ENCODE measurements at regions not wholly inside any gene's neighbourhood (a gene's known extent, or its start where the extent isn't known, plus 50 kb on each side); places are given as distances from the start of the nearest gene placed in this dataset.

DNA sequence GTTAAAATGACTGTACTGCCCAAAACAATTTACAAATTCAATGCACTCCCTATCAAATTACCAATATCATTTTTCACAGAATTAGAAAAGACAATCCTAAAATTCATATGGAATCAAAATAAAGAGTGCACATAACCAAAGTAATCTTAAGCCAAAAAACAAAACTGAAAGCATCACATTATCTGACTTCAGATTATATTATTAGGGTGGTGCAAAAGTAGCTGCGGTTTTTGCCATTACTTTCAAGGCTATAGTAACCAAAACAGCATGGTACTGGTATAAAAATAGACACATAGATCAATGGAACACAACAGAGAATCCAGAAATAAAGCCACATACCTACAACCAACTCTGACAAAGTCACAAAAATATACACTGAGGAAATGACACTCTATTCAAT, 396.6 kb downstream of the EIPR1 start:
- H3K27me3 ChIP-seq (ENCODE audit: control insufficient read depth, insufficient read depth, low read length): no peaks in the 10 kb centered on the region
- dilution Hi-C loops (cut with HindIII; ENCODE audit: low sequenced_read_pairs, unreplicated experiment) (no loop called here), intact Hi-C loops (cut with micrococcal nuclease) (no loop called here), in situ Hi-C loops (cut with MboI; ENCODE audit: low sequenced_read_pairs) (no loop called here)
- no peak overlapping the region for H4K5ac ChIP-seq (ENCODE audit: low read depth, low read length)
- H3K14ac ChIP-seq (replicated peaks; ENCODE audit: low read depth, low read length): no peak overlapping the region
- H3K56ac ChIP-seq (ENCODE audit: extremely low read depth, insufficient read depth, low read length): no peak overlapping the region
- H3K27ac ChIP-seq (ENCODE audit: insufficient read depth, low read length): no peak overlapping the region
- H2AK9ac ChIP-seq (replicated peaks; ENCODE audit: low read depth, low read length, poor library complexity): no peak overlapping the region
- H3K9me1 ChIP-seq (ENCODE audit: insufficient read depth, low read length): no peaks in the 10 kb centered on the region
- no peak overlapping the region for H4K91ac ChIP-seq (ENCODE audit: insufficient read depth, low read depth, low read length)
- H3K4me2 ChIP-seq (ENCODE audit: low read depth, low read length): no peak overlapping the region
- H2BK20ac ChIP-seq (ENCODE audit: low read depth, low read length): no peak overlapping the region
- no peaks in the 10 kb centered on the region for H3K4me1 ChIP-seq (ENCODE audit: control insufficient read depth, insufficient read depth, low read length)
- no peak overlapping the region for H3K18ac ChIP-seq (ENCODE audit: low read depth, low read length)
- H3K4ac ChIP-seq (ENCODE audit: low read depth, low read length): no peak overlapping the region
- no peak overlapping the region for H3K23ac ChIP-seq (ENCODE audit: low read depth, low read length)
- H2BK120ac ChIP-seq (ENCODE audit: low read depth, low read length): no peak overlapping the region
- WGBS, 2 experiments (ENCODE audit: extremely low coverage in 2 of 2, insufficient read length in 1 of 2): no CpG with 5 or more reads among the region's 1 CpG
- no peak overlapping the region for H2AFZ ChIP-seq (replicated peaks; ENCODE audit: low read length, poor library complexity)
- no peak overlapping the region for H2BK15ac ChIP-seq (ENCODE audit: low read depth, low read length)
- no peak overlapping the region for H2BK5ac ChIP-seq (ENCODE audit: low read depth, low read length, poor library complexity, severe bottlenecking)
- no peak overlapping the region for H2AK5ac ChIP-seq (ENCODE audit: low read depth, low read length)
- BruUV-seq (replicated peaks): no TSS peak
- CTCF ChIA-PET: no interaction called here
- H4K8ac ChIP-seq (ENCODE audit: low read depth in 2 of 2, low read length in 2 of 2): no peak overlapping the region
- H4K20me1 ChIP-seq (ENCODE audit: insufficient read depth, low read length): no peaks in the 10 kb centered on the region
- no peaks in the 10 kb centered on the region for H3K79me1 ChIP-seq (ENCODE audit: low read depth in 1 of 2, low read length in 2 of 2)
- POLR2A ChIA-PET (ENCODE audit: unreplicated experiment): no interaction called here
- H3K4me3 ChIP-seq (ENCODE audit: insufficient read depth, low read depth, low read length): no peak overlapping the region
- H3K9me3 ChIP-seq (ENCODE audit: control insufficient read depth, insufficient read depth, low read length): peaks cover 5% of the 10 kb centered on the region; the same call in 1 of the 2 replicates
- no peak for DNase-seq
- TF ChIP-seq CHD1 (IDR thresholded peaks at IDR 0.05; ENCODE audit: low read depth, low read length) (no peak), POLR2A (IDR thresholded peaks at IDR 0.05; ENCODE audit: low read depth, low read length) (no peak), NFE2L2 (IDR thresholded peaks at IDR 0.05; ENCODE audit: low read depth, low read length) (no peak), USF2 (IDR thresholded peaks at IDR 0.05; ENCODE audit: low read depth, low read length) (no peak), CEBPB (IDR thresholded peaks at IDR 0.05; ENCODE audit: low read depth, low read length) (no peak), RFX5 (IDR thresholded peaks at IDR 0.05; ENCODE audit: low read depth, low read length) (no peak), SMC3 (IDR thresholded peaks at IDR 0.05; ENCODE audit: low read depth, low read length) (no peak), BHLHE40 (IDR thresholded peaks at IDR 0.05; ENCODE audit: low read depth, low read length) (no peak), MAZ (IDR thresholded peaks at IDR 0.05; ENCODE audit: borderline replicate concordance, low read depth, low read length) (no peak), MXI1 (IDR thresholded peaks at IDR 0.05; ENCODE audit: borderline replicate concordance, low read depth, low read length) (no peak), RAD21 (IDR thresholded peaks at IDR 0.05; ENCODE audit: low read length) (no peak)
- TF ChIP-seq, protein P1, sequence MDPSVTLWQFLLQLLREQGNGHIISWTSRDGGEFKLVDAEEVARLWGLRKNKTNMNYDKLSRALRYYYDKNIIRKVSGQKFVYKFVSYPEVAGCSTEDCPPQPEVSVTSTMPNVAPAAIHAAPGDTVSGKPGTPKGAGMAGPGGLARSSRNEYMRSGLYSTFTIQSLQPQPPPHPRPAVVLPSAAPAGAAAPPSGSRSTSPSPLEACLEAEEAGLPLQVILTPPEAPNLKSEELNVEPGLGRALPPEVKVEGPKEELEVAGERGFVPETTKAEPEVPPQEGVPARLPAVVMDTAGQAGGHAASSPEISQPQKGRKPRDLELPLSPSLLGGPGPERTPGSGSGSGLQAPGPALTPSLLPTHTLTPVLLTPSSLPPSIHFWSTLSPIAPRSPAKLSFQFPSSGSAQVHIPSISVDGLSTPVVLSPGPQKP (IDR thresholded peaks at IDR 0.05; ENCODE audit: borderline replicate concordance, low read depth, low read length): no peak
- no peaks in the 10 kb centered on the region for H3K36me3 ChIP-seq (ENCODE audit: control insufficient read depth, insufficient read depth, low read length)
- ATAC-seq (ENCODE audit: low read depth): no peak
- no peak overlapping the region for H3K9ac ChIP-seq (ENCODE audit: low read depth, low read length)
